GM23338 (cell line): ENCODE measurements at regions not wholly inside any gene's neighbourhood (a gene's known extent, or its start where the extent isn't known, plus 50 kb on each side); places are given as distances from the start of the nearest gene placed in this dataset.

Experiments
- ATAC-seq: fragments of 200-7000 bp; cut with Tn5 transposase; 3 replicates; pipeline ENCODE4 v1.9.1; 2020
- DNase-seq: peaks from one replicate; pipeline ENCODE4 v3.0.0-alpha.2; 2015; ENCODE audit warnings: low spot score
- H2AFZ ChIP-seq: fragments of 200-600 bp; sonication (generic); 2 replicates; pipeline ENCODE4 v1.8.0; 2016; ENCODE audit warnings: antibody characterized with exemption, mild to moderate bottlenecking, moderate library complexity
- H3F3A ChIP-seq: fragments of 200-600 bp; sonication (generic); replicated peaks from 2 replicates; pipeline ENCODE4 v1.8.0; 2017; ENCODE audit warnings: antibody characterized with exemption, mixed run types, low read depth
- H3K27ac ChIP-seq: fragments of 200-600 bp; sonication (generic); 2 replicates; pipeline ENCODE4 v1.6.1; 2016; ENCODE audit warnings: low read depth
- H3K27me3 ChIP-seq: fragments of 200-600 bp; sonication (generic); 2 replicates; pipeline ENCODE4 v1.8.0; 2016; ENCODE audit warnings: mild to moderate bottlenecking, mixed run types, moderate library complexity; ENCODE audit not compliant: insufficient read depth
- H3K36me3 ChIP-seq: fragments of 200-600 bp; sonication (generic); 2 replicates; pipeline ENCODE4 v1.8.0; 2016; ENCODE audit warnings: mild to moderate bottlenecking; ENCODE audit not compliant: insufficient read depth
- H3K4me1 ChIP-seq: fragments of 200-600 bp; sonication (generic); 2 replicates; pipeline ENCODE4 v1.8.0; 2016; ENCODE audit warnings: mild to moderate bottlenecking, moderate library complexity; ENCODE audit not compliant: insufficient read depth
- H3K4me2 ChIP-seq: fragments of 200-600 bp; sonication (generic); 2 replicates; pipeline ENCODE4 v1.7.1; 2017; ENCODE audit warnings: mixed run types
- H3K4me3 ChIP-seq: fragments of 200-600 bp; sonication (generic); 2 replicates; pipeline ENCODE4 v1.6.1; 2016; ENCODE audit warnings: mixed run types
- H3K79me2 ChIP-seq: fragments of 200-600 bp; sonication (generic); replicated peaks from 2 replicates; pipeline ENCODE4 v1.8.0; 2017; ENCODE audit warnings: mild to moderate bottlenecking; ENCODE audit not compliant: insufficient read depth
- H3K9me2 ChIP-seq: fragments of 200-600 bp; sonication (generic); 2 replicates; pipeline ENCODE4 v1.8.0; 2017; ENCODE audit not compliant: insufficient read depth
- H4K20me1 ChIP-seq: fragments of 200-600 bp; sonication (generic); replicated peaks from 2 replicates; pipeline ENCODE4 v1.8.0; 2017; ENCODE audit warnings: mild to moderate bottlenecking; ENCODE audit not compliant: insufficient read depth
- H3K27ac Mint-ChIP-seq: 2 replicates; pipeline ENCODE4 v1.8.0; 2020; ENCODE audit warnings: inconsistent platforms, mild to moderate bottlenecking, moderate library complexity, mixed read lengths
- H3K27me3 Mint-ChIP-seq: 3 replicates; pipeline ENCODE4 v1.8.0; 2022; ENCODE audit warnings: low read depth, mild to moderate bottlenecking, moderate library complexity, mixed read lengths, inconsistent platforms; ENCODE audit not compliant: insufficient read depth, poor library complexity
- H3K36me3 Mint-ChIP-seq: 3 replicates; pipeline ENCODE4 v1.8.0; 2021; ENCODE audit warnings: low read depth, mild to moderate bottlenecking, inconsistent platforms, moderate library complexity, mixed read lengths
- H3K4me1 Mint-ChIP-seq: 3 replicates; pipeline ENCODE4 v1.8.0; 2020; ENCODE audit warnings: mild to moderate bottlenecking, inconsistent platforms, mixed read lengths
- H3K4me3 Mint-ChIP-seq: 3 replicates; pipeline ENCODE4 v1.8.0; 2021; ENCODE audit warnings: moderate library complexity, mild to moderate bottlenecking, inconsistent platforms, mixed read lengths
- H3K9me3 Mint-ChIP-seq: 3 replicates; pipeline ENCODE4 v1.8.0; 2020; ENCODE audit warnings: moderate library complexity, mild to moderate bottlenecking, inconsistent platforms, mixed read lengths
- CTCF ChIP-seq, 2 experiments: fragments of 200-600 bp in 1 of 2; sonication (generic) in 1 of 2; conservative IDR thresholded peaks; 2 replicates each; pipeline versions ENCODE4 v1.5.1 to v1.6.1; 2016 to 2017; ENCODE audit warnings: antibody characterized with exemption in 2 of 2, low read depth in 2 of 2, mild to moderate bottlenecking in 2 of 2, moderate library complexity in 1 of 2
- NANOG ChIP-seq: IDR thresholded peaks from 2 replicates; pipeline ENCODE4 v1.6.1; 2016; ENCODE audit warnings: antibody characterized with exemption, borderline replicate concordance
- STAT1 ChIP-seq: IDR thresholded peaks from one replicate; pipeline ENCODE4 v1.6.1; 2016; ENCODE audit warnings: antibody characterized with exemption; ENCODE audit not compliant: unreplicated experiment
- ZNF331 ChIP-seq: fragments of 250-450 bp; sonication (Bioruptor Pico); IDR thresholded peaks from 2 replicates; pipeline ENCODE4 v1.5.0; 2020; ENCODE audit warnings: low read depth, mild to moderate bottlenecking, moderate library complexity
- TF ChIP-seq, protein P1 (sequence below): fragments of 250-450 bp; sonication (Bioruptor Pico); IDR thresholded peaks from 2 replicates; pipeline ENCODE4 v1.5.0; 2020; ENCODE audit warnings: mild to moderate bottlenecking, moderate library complexity

GRCh38 chr1:200304171-200304570 lies 105.7 kb downstream of the ZNF281 start (continued):
- TF ChIP-seq, protein P1, sequence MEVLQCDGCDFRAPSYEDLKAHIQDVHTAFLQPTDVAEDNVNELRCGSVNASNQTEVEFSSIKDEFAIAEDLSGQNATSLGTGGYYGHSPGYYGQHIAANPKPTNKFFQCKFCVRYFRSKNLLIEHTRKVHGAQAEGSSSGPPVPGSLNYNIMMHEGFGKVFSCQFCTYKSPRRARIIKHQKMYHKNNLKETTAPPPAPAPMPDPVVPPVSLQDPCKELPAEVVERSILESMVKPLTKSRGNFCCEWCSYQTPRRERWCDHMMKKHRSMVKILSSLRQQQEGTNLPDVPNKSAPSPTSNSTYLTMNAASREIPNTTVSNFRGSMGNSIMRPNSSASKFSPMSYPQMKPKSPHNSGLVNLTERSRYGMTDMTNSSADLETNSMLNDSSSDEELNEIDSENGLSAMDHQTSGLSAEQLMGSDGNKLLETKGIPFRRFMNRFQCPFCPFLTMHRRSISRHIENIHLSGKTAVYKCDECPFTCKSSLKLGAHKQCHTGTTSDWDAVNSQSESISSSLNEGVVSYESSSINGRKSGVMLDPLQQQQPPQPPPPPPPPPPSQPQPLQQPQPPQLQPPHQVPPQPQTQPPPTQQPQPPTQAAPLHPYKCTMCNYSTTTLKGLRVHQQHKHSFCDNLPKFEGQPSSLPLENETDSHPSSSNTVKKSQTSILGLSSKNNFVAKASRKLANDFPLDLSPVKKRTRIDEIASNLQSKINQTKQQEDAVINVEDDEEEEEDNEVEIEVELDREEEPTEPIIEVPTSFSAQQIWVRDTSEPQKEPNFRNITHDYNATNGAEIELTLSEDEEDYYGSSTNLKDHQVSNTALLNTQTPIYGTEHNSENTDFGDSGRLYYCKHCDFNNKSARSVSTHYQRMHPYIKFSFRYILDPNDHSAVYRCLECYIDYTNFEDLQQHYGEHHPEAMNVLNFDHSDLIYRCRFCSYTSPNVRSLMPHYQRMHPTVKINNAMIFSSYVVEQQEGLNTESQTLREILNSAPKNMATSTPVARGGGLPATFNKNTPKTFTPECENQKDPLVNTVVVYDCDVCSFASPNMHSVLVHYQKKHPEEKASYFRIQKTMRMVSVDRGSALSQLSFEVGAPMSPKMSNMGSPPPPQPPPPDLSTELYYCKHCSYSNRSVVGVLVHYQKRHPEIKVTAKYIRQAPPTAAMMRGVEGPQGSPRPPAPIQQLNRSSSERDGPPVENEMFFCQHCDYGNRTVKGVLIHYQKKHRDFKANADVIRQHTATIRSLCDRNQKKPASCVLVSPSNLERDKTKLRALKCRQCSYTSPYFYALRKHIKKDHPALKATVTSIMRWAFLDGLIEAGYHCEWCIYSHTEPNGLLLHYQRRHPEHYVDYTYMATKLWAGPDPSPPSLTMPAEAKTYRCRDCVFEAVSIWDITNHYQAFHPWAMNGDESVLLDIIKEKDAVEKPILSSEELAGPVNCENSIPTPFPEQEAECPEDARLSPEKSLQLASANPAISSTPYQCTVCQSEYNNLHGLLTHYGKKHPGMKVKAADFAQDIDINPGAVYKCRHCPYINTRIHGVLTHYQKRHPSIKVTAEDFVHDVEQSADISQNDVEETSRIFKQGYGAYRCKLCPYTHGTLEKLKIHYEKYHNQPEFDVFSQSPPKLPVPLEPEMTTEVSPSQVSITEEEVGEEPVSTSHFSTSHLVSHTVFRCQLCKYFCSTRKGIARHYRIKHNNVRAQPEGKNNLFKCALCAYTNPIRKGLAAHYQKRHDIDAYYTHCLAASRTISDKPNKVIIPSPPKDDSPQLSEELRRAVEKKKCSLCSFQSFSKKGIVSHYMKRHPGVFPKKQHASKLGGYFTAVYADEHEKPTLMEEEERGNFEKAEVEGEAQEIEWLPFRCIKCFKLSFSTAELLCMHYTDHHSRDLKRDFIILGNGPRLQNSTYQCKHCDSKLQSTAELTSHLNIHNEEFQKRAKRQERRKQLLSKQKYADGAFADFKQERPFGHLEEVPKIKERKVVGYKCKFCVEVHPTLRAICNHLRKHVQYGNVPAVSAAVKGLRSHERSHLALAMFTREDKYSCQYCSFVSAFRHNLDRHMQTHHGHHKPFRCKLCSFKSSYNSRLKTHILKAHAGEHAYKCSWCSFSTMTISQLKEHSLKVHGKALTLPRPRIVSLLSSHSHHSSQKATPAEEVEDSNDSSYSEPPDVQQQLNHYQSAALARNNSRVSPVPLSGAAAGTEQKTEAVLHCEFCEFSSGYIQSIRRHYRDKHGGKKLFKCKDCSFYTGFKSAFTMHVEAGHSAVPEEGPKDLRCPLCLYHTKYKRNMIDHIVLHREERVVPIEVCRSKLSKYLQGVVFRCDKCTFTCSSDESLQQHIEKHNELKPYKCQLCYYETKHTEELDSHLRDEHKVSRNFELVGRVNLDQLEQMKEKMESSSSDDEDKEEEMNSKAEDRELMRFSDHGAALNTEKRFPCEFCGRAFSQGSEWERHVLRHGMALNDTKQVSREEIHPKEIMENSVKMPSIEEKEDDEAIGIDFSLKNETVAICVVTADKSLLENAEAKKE (CRISPR knock-in tag) = no peak
- no peak for TF ChIP-seq STAT1
- no peak for TF ChIP-seq ZNF331 (CRISPR knock-in tag)
- TF ChIP-seq NANOG = no peak
- TF ChIP-seq CTCF (conservative IDR thresholded peaks at IDR 0.05; ENCODE audit: low read depth in 2 of 2) = no peak

GRCh38 chr1:200302921-200303290 lies 106.9 kb downstream of the ZNF281 start:
- Mint-ChIP-seq H3K9me3 (no peaks in the 10 kb centered on the region), H3K27me3 (peaks cover 24% of the 10 kb centered on the region), H3K4me3 (peak overlapping the region; percentile 75), H3K27ac (no peak overlapping the region), H3K36me3 (no peaks in the 10 kb centered on the region; the same call in 2 of the 3 replicates), H3K4me1 (peaks cover 28% of the 10 kb centered on the region)
- Histone ChIP-seq H2AFZ (peak overlapping the region; percentile 87), H3K4me1 (peaks cover 33% of the 10 kb centered on the region), H3K27ac (no peak overlapping the region), H3K4me2 (peak overlapping the region; percentile 79), H3F3A (peaks cover 4% of the 10 kb centered on the region; the same call in 1 of the 2 replicates), H3K27me3 (peaks cover 35% of the 10 kb centered on the region), H3K9me2 (no peaks in the 10 kb centered on the region; the same call in 1 of the 2 replicates), H3K36me3 (no peaks in the 10 kb centered on the region), H4K20me1 (no peaks in the 10 kb centered on the region), H3K4me3 (peak overlapping the region; percentile 61), H3K79me2 (no peaks in the 10 kb centered on the region)
- ATAC-seq (peak; percentile 75), DNase-seq (peak; percentile 50)
- TF ChIP-seq, protein P1 (CRISPR knock-in tag) = no peak
- TF ChIP-seq CTCF (conservative IDR thresholded peaks at IDR 0.05; ENCODE audit: low read depth in 2 of 2) = no peak; a peak in 1 of 4 replicates
